PC-9 (cell line): ENCODE measurements at regions not wholly inside any gene's neighbourhood (a gene's known extent, or its start where the extent isn't known, plus 50 kb on each side); places are given as distances from the start of the nearest gene placed in this dataset.
A peak's percentile ranks its signal among the peaks of the same experiment; 100 is the strongest.

Experiments
- BruUV-seq: library from RNA; stranded (reverse); fragments of 400-500 nt; replicated peaks from 2 replicates; lab custom pipeline; 2021; lab: Mats Ljungman, UMichigan
- CTCF ChIA-PET: fragments of 300-600 bp; sonication (Branson Sonifier 250); formaldehyde crosslinking; loops from one replicate; lab custom pipeline; 2022; ENCODE audit warnings: antibody characterized with exemption; lab: Charles Lee
- POLR2A ChIA-PET: fragments of 300-600 bp; sonication (Branson Sonifier 250); formaldehyde crosslinking; loops from one replicate; lab custom pipeline; 2022; ENCODE audit warnings: antibody characterized with exemption; ENCODE audit not compliant: unreplicated experiment; lab: Charles Lee
- DNase-seq, 2 experiments: peaks; one replicate each; pipeline versions ENCODE4 v3.0.0 to v3.0.0-alpha.2; 2015 to 2022; ENCODE audit warnings: mixed read lengths in 1 of 2
- H2AFZ ChIP-seq: fragments of 200-600 bp; sonication (generic); 2 replicates; pipeline ENCODE4 v1.8.1; 2017; ENCODE audit warnings: antibody characterized with exemption
- H3F3A ChIP-seq: fragments of 200-600 bp; sonication (generic); 2 replicates; pipeline ENCODE4 v1.8.1; 2017; ENCODE audit warnings: antibody characterized with exemption, mild to moderate bottlenecking, low read depth; ENCODE audit not compliant: insufficient read depth
- H3K27ac ChIP-seq: fragments of 200-600 bp; sonication (generic); 2 replicates; pipeline ENCODE4 v1.6.1; 2016; ENCODE audit warnings: mixed run types
- H3K27me3 ChIP-seq: fragments of 200-600 bp; sonication (generic); 2 replicates; pipeline ENCODE4 v1.6.1; 2016; ENCODE audit warnings: low read depth, mixed run types; ENCODE audit not compliant: insufficient read depth
- H3K36me3 ChIP-seq: fragments of 200-600 bp; sonication (generic); 2 replicates; pipeline ENCODE4 v1.6.1; 2016; ENCODE audit warnings: low read depth, mixed run types
- H3K4me1 ChIP-seq: fragments of 200-600 bp; sonication (generic); replicated peaks from 2 replicates; pipeline ENCODE4 v1.6.1; 2016; ENCODE audit warnings: mixed run types; ENCODE audit not compliant: insufficient read depth
- H3K4me2 ChIP-seq: fragments of 200-600 bp; sonication (generic); 2 replicates; pipeline ENCODE4 v1.6.1; 2017; ENCODE audit warnings: mixed run types
- H3K4me3 ChIP-seq: fragments of 200-600 bp; sonication (generic); 2 replicates; pipeline ENCODE4 v1.6.1; 2016; ENCODE audit warnings: mixed run types
- H3K79me2 ChIP-seq: fragments of 200-600 bp; sonication (generic); 2 replicates; pipeline ENCODE4 v1.6.1; 2017; ENCODE audit warnings: low read depth, mixed run types
- H3K9me2 ChIP-seq: fragments of 200-600 bp; sonication (generic); 2 replicates; pipeline ENCODE4 v1.8.1; 2017; ENCODE audit warnings: mild to moderate bottlenecking; ENCODE audit not compliant: insufficient read depth
- H3K9me3 ChIP-seq: fragments of 200-600 bp; sonication (generic); 2 replicates; pipeline ENCODE4 v1.8.1; 2016; ENCODE audit warnings: low read depth; ENCODE audit not compliant: insufficient read depth
- H4K20me1 ChIP-seq: fragments of 200-600 bp; sonication (generic); 2 replicates; pipeline ENCODE4 v1.8.1; 2017; ENCODE audit not compliant: insufficient read depth
- CTCF ChIP-seq: fragments of 200-600 bp; sonication (generic); conservative IDR thresholded peaks from 2 replicates; pipeline ENCODE4 v1.6.1; 2017; ENCODE audit warnings: mixed run types, antibody characterized with exemption, mild to moderate bottlenecking, moderate library complexity
- EZH2 ChIP-seq: fragments of 200-600 bp; sonication (generic); IDR thresholded peaks from 2 replicates; pipeline ENCODE4 v1.8.0; 2017; ENCODE audit warnings: antibody characterized with exemption, low read depth
- intact Hi-C: fragments of 100-400 bp; cut with micrococcal nuclease; formaldehyde crosslinking; loops from one replicate; pipeline ENCODE4 v1.10.0; 2022; ENCODE audit not compliant: unreplicated experiment

DNA sequence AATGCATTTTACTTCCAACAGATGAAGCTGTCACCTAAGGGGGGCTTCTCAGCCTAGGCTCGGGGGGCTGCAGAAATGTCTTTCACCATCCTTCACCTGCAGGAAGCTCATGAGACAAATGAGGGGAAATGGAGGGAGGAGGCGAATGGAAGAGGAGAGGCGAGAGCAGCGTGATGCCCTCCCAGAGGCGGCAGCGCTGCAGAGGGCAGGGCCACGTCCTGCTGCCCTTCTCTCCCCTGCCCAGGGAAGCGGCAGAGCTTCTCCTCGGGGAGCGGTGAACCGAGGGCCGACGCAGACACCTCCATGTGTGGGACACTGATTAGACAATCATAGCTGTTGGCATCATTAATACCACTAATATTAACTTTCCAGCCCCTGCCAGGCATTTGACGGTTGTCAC lies 78.3 kb downstream of the SERPINA3 start:
- DNase-seq: no peak
- H4K20me1 ChIP-seq: no peaks in the 10 kb centered on the region
- H3K79me2 ChIP-seq: no peaks in the 10 kb centered on the region
- no peak overlapping the region for H3K4me2 ChIP-seq
- CTCF ChIA-PET: no interaction called here
- no peak for TF ChIP-seq EZH2
- H3K27me3 ChIP-seq: peaks cover 14% of the 10 kb centered on the region; the same call in 1 of the 2 replicates
- no peaks in the 10 kb centered on the region for H3K36me3 ChIP-seq
- POLR2A ChIA-PET: no interaction called here
- intact Hi-C loops: loop anchor here (5.0 kb wide), 1 partner anchor 742 kb away; no protein-coding TSS in a partner anchor
- no peaks in the 10 kb centered on the region for H3F3A ChIP-seq
- H3K27ac ChIP-seq: no peak overlapping the region
- no peaks in the 10 kb centered on the region for H3K4me1 ChIP-seq
- H2AFZ ChIP-seq: no peak overlapping the region
- H3K9me3 ChIP-seq: no peaks in the 10 kb centered on the region
- no peak overlapping the region for H3K4me3 ChIP-seq
- BruUV-seq: no TSS peak
- no peaks in the 10 kb centered on the region for H3K9me2 ChIP-seq

DNA sequence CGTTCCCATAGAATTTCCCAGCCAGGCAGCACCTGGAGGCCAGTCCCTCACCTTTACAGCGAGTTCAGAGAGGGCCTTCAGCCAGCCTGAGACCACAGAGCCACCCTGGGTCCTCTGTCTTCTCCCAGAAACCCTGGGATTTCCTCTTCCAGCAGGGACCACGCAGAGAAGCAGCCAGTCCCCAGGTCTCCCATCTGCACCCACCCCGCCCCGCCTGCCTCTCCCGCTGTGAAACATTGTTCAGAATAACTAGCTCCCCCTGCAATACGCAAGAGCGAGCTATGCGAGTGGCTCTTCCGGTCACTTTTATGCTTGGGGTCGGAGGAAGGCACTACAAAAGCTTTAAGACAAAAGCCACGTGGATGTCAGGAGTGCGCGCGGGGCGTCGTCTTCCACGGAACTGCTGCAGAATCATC lies 77.8 kb downstream of the SERPINA3 start:
- POLR2A ChIA-PET: no interaction called here
- intact Hi-C loops: loop anchor here (5.0 kb wide), 1 partner anchor 742 kb away; no protein-coding TSS in a partner anchor
- H3K4me3 ChIP-seq: no peak overlapping the region

DNA sequence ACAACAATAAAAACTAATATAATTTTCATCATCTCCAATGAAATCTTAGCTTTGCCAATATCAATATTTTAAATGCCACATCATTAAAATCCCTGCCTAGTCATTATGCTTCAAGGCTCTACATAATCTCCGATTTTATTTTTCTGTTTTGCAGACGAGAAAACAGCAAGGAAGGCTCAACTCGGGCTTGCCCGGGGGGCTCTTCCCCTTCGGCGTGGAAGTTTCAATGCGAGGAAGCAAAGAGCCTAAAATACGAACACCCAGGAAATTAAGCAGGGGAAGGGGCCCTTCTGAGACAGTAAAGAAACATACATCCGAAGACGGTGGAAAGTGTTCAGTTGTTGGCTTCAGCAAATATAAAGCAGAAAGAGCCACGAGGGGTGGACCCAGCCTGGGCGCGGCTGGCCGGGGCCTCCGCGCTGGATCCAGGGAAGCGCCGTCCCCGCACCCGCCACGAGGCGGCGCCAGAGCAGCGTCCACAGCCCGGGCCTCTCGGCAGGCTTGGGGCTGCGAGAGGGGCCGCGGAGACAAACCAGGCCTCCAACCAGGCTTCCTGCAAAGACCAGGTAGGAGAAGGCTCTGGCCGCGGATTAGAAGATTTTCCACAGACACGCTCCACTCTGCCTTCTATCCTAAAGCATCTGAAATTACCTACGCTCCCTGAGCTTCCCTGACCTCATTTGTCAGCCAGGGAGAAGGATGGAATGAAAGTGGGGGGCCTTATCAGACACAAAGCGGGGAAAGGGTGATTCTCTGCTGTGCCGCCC lies 77.2 kb downstream of the SERPINA3 start:
- peak in 1 of 2 experiments; percentile 18 for DNase-seq
- no peaks in the 10 kb centered on the region for H3K9me3 ChIP-seq
- H3K4me1 ChIP-seq: no peaks in the 10 kb centered on the region
- TF ChIP-seq CTCF: peak; percentile 75
- no peak for TF ChIP-seq EZH2
- no peak overlapping the region for H2AFZ ChIP-seq
- H3K79me2 ChIP-seq: no peaks in the 10 kb centered on the region
- ChIA-PET POLR2A (no interaction called here), CTCF (no interaction called here)
- BruUV-seq: no TSS peak
- H3K27ac ChIP-seq: no peak overlapping the region
- H3K4me2 ChIP-seq: no peak overlapping the region
- intact Hi-C loops: no loop called here
- no peaks in the 10 kb centered on the region for H4K20me1 ChIP-seq
- no peak overlapping the region for H3K4me3 ChIP-seq
- no peaks in the 10 kb centered on the region for H3K36me3 ChIP-seq
- no peaks in the 10 kb centered on the region for H3K9me2 ChIP-seq
- H3K27me3 ChIP-seq: peaks cover 14% of the 10 kb centered on the region; the same call in 1 of the 2 replicates
- no peaks in the 10 kb centered on the region for H3F3A ChIP-seq

More for the DNA sequence above, 77.8 kb downstream of the SERPINA3 start:
- no peak overlapping the region for H3K4me2 ChIP-seq
- CTCF ChIA-PET: no interaction called here
- no peaks in the 10 kb centered on the region for H3K9me3 ChIP-seq
- H2AFZ ChIP-seq: no peak overlapping the region
- no TSS peak for BruUV-seq
- no peaks in the 10 kb centered on the region for H3K79me2 ChIP-seq
- H3K4me1 ChIP-seq: no peaks in the 10 kb centered on the region
- H3F3A ChIP-seq: no peaks in the 10 kb centered on the region
- DNase-seq: no peak
- peaks cover 14% of the 10 kb centered on the region; the same call in 1 of the 2 replicates for H3K27me3 ChIP-seq
- H3K36me3 ChIP-seq: no peaks in the 10 kb centered on the region
- H3K27ac ChIP-seq: no peak overlapping the region
- no peak for TF ChIP-seq CTCF
- no peak for TF ChIP-seq EZH2
- no peaks in the 10 kb centered on the region for H3K9me2 ChIP-seq
- H4K20me1 ChIP-seq: no peaks in the 10 kb centered on the region
